Mesodermal cell (in vitro differentiated cells): ENCODE measurements at regions not wholly inside any gene's neighbourhood (a gene's known extent, or its start where the extent isn't known, plus 50 kb on each side); places are given as distances from the start of the nearest gene placed in this dataset.

Experiments
- H3K27ac ChIP-seq: 2 replicates; pipeline ENCODE4 v1.7.0; 2013; ENCODE audit warnings: mild to moderate bottlenecking, low read depth, low read length, moderate library complexity; ENCODE audit not compliant: severe bottlenecking
- H3K36me3 ChIP-seq: 2 replicates; pipeline ENCODE4 v1.7.1; 2013; ENCODE audit warnings: mild to moderate bottlenecking, low read length, moderate library complexity; ENCODE audit not compliant: control insufficient read depth, insufficient read depth
- H3K4me1 ChIP-seq: one replicate; pipeline ENCODE4 v1.7.1; 2013; ENCODE audit warnings: mild to moderate bottlenecking, low read length; ENCODE audit not compliant: insufficient read depth, control insufficient read depth, poor library complexity, severe bottlenecking
- H3K4me3 ChIP-seq: 2 replicates; pipeline ENCODE4 v1.7.0; 2013; ENCODE audit warnings: low read length, control low read depth, mild to moderate bottlenecking; ENCODE audit not compliant: insufficient read depth, poor library complexity, severe bottlenecking; ENCODE audit errors: extremely low read depth
- H3K9me3 ChIP-seq: 2 replicates; pipeline ENCODE4 v1.7.1; 2013; ENCODE audit warnings: mild to moderate bottlenecking, low read length, moderate library complexity; ENCODE audit not compliant: control insufficient read depth
- WGBS, 2 experiments: methylation state at CpG; one replicate each; pipeline ENCODE4 v1.1.5; 2013; ENCODE audit warnings: missing lambda C conversion rate in 2 of 2; ENCODE audit not compliant: insufficient coverage in 2 of 2; 5-methylcytosine and 5-hydroxymethylcytosine counted together

DNA sequence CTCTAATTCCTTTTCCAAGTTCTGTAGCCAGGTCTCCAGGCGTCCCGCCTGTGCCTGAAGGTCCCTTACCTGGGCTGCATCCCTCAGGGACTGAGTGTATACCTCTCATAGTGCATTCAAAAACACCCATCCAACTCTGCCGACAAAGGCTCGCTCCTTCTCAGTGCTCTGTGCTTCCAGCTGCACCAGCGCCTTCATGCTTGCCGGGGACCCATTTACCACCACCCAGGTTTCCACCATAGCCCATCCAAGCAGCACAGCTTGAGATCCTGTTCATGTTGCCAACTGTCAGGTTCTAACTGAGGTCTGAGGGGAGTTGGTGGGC lies 794.5 kb downstream of the EFNA5 start:
- WGBS, 2 experiments, result 93 to 100% methylated on average over 4 to 5 of the region's 6 CpGs
- H3K4me3 ChIP-seq, result no peak overlapping the region
- no peak overlapping the region for H3K27ac ChIP-seq
- no peaks in the 10 kb centered on the region for H3K4me1 ChIP-seq
- peaks cover 10% of the 10 kb centered on the region for H3K9me3 ChIP-seq
- H3K36me3 ChIP-seq, result no peaks in the 10 kb centered on the region

- Histone ChIP-seq H3K9me3 (peaks cover 10% of the 10 kb centered on the region), H3K4me3 (no peak overlapping the region), H3K4me1 (no peaks in the 10 kb centered on the region), H3K27ac (no peak overlapping the region), H3K36me3 (no peaks in the 10 kb centered on the region)
- WGBS, 2 experiments, result 86 to 94% methylated on average over 17 to 19 of the region's 21 CpGs
Observed at GRCh38 chr5:106875591-106876297, 795.0 kb downstream of the EFNA5 start.

GRCh38 chr5:106874974-106875373 lies 795.8 kb downstream of the EFNA5 start:
- no peak overlapping the region for H3K4me3 ChIP-seq
- H3K27ac ChIP-seq, result no peak overlapping the region
- no peaks in the 10 kb centered on the region for H3K4me1 ChIP-seq
- 92 to 96% methylated on average over 7 to 9 of the region's 9 CpGs for WGBS, 2 experiments
- no peaks in the 10 kb centered on the region for H3K36me3 ChIP-seq
- peaks cover 10% of the 10 kb centered on the region for H3K9me3 ChIP-seq

GRCh38 chr5:106874531-106874930 lies 796.2 kb downstream of the EFNA5 start:
- no peaks in the 10 kb centered on the region for H3K36me3 ChIP-seq
- 90 to 92% methylated on average over 5 to 6 of the region's 7 CpGs for WGBS, 2 experiments
- H3K9me3 ChIP-seq, result peaks cover 10% of the 10 kb centered on the region
- no peaks in the 10 kb centered on the region for H3K4me1 ChIP-seq
- H3K4me3 ChIP-seq, result no peak overlapping the region
- no peak overlapping the region for H3K27ac ChIP-seq

DNA sequence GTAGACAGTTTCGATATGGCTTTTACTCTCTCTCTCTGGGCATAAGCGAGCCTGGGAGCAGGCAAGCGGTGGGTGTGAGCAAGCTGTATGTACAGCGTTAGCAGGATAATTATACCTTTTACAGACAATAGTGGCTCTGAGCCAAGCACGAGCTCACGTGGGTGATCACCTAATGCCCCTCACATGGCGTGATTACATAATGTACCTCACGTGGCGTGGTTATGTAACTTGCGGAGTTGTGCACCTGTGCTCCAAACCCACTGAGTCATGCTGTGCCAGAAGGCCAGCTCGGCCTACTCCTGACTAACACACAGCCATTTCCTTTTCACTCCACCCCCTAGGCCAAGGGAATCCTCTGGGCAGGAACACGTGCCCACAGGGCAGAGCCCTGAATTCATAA lies 797.2 kb downstream of the EFNA5 start:
- H3K4me3 ChIP-seq, result no peak overlapping the region
- WGBS, 2 experiments, result 90 to 91% methylated on average over 10 to 11 of the region's 12 CpGs
- H3K27ac ChIP-seq, result no peak overlapping the region
- no peaks in the 10 kb centered on the region for H3K4me1 ChIP-seq
- H3K9me3 ChIP-seq, result peaks cover 10% of the 10 kb centered on the region
- no peaks in the 10 kb centered on the region for H3K36me3 ChIP-seq

GRCh38 chr5:106865279-106865678 lies 805.5 kb downstream of the EFNA5 start:
- no peak overlapping the region for H3K4me3 ChIP-seq
- WGBS, 2 experiments, result 80% methylated on average over 1 of the region's 5 CpGs; no CpG with 5 or more reads in 1 of the 2 experiments
- H3K27ac ChIP-seq, result no peak overlapping the region

DNA sequence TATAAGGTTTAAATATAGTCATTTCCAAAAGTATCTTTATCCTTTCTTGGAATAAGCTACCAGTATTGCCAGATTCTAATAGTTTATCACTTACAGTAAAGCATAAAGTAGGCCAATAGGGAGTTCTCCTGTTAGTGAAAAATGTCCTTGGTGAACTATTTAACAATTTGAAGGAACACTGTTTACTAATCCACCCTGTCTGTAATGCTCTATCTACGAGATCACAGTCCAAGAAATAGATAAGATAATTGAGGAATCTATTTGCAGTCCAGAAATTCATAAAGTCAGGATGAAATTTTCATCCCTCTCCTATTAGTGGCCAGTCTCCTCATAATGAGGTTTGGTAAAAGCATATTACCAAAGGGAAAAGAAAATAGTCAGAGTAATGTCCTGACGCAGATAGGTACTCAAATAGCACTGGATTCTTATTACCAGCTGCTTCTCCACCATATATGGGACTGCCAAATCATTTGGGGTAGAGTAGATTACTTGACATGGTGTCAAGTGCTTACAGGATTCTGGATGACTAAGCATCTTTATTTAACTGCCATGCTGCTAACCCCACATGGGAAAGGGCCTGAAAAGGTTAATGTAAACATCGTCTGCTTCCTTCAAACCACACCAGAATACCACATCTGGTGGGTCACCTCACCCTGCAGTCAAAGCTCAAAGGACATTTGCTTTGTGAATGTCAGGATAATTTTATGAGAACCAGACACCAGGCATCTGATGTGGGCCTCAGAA lies 808.1 kb downstream of the EFNA5 start:
- no peaks in the 10 kb centered on the region for H3K36me3 ChIP-seq
- no peaks in the 10 kb centered on the region for H3K9me3 ChIP-seq
- H3K4me3 ChIP-seq, result no peak overlapping the region
- peak overlapping the region; percentile 11 for H3K27ac ChIP-seq
- WGBS, 2 experiments, result 68% methylated on average over 2 of the region's 3 CpGs; no CpG with 5 or more reads in 1 of the 2 experiments
- H3K4me1 ChIP-seq, result peaks cover 13% of the 10 kb centered on the region

More at GRCh38 chr5:106865279-106865678, 805.5 kb downstream of the EFNA5 start:
- H3K36me3 ChIP-seq, result no peaks in the 10 kb centered on the region
- peaks cover 13% of the 10 kb centered on the region for H3K4me1 ChIP-seq
- no peaks in the 10 kb centered on the region for H3K9me3 ChIP-seq

DNA sequence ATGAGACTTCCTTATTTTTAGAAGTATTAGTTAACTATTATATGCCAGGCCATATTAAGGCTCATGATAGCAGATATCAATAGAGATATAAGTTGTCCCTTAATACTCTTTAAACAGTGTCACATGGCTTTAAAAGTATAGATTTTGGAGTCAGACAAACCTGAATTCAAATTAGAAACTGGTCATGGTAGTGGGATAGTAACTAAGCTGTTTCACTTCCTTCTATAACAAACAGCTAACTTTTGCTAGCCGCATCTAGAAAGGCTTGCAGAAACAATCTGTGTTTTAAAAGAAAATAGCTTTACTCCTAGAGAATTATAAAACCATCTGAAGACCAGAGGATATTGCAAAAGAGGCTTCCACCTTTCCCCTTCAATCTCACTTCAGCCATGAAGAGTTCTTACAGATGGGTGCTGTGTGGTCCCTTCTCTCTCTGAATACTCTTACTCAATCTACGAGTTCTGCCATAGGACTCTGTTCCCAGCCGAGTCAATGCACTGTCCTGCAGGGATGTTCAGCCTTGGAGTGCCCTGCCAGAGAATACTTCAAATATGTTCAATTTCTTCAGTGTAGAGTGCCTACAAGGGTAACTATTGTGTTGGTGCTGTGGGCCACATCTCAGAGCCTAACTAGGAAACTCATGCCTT lies 810.2 kb downstream of the EFNA5 start:
- WGBS, 2 experiments, result 60 to 89% methylated on average over 1 to 2 of the region's 3 CpGs

DNA sequence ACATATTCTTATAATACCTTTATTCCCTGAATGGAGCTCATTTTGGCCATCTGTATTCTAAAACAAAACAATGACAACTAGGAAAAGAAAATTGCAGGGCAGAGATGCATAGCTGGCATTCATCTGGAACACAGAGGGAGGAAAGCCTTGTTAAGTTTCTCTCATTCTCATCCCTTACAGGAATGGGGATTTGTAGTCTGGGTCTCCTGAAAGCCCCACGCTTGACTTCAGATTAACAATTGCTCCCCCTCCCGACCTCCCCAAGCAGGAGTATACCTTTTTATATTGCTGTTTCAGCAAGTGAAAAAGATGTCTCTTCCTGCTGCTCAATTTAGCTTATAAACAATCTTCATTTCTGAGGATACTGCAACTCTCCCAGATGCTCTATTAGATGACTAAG lies 812.1 kb downstream of the EFNA5 start:
- WGBS, 2 experiments, result no CpG with 5 or more reads among the region's 2 CpGs
- Histone ChIP-seq H3K9me3 (peaks cover 4% of the 10 kb centered on the region), H3K4me3 (no peak overlapping the region), H3K27ac (no peak overlapping the region), H3K36me3 (no peaks in the 10 kb centered on the region), H3K4me1 (peaks cover 13% of the 10 kb centered on the region)

More for the DNA sequence above, 810.2 kb downstream of the EFNA5 start:
- no peak overlapping the region for H3K27ac ChIP-seq
- peaks cover 3% of the 10 kb centered on the region for H3K9me3 ChIP-seq
- H3K4me3 ChIP-seq, result no peak overlapping the region
- peaks cover 13% of the 10 kb centered on the region for H3K4me1 ChIP-seq
- H3K36me3 ChIP-seq, result no peaks in the 10 kb centered on the region

- Histone ChIP-seq H3K4me1 (no peaks in the 10 kb centered on the region), H3K27ac (no peak overlapping the region), H3K4me3 (no peak overlapping the region), H3K36me3 (no peaks in the 10 kb centered on the region), H3K9me3 (peaks cover 4% of the 10 kb centered on the region)
- WGBS, 2 experiments, result 79 to 88% methylated on average over 2 of the region's 3 CpGs
Observed at GRCh38 chr5:106854922-106855321, 815.8 kb downstream of the EFNA5 start.
